ENCODE measurements at regions not wholly inside any gene's neighbourhood (a gene's known extent, or its start where the extent isn't known, plus 50 kb on each side); places are given as distances from the start of the nearest gene placed in this dataset.

GRCh38 chr5:165809914-165810313 is 2304.5 kb downstream of the MAT2B start:
- no peak for FAIRE-seq
- SMC1A ChIA-PET (ENCODE audit: uncharacterized antibody, unreplicated experiment) = no interaction called here
- Histone ChIP-seq H3K4me1 (ENCODE audit: control insufficient read depth, insufficient read depth, low read length) (no peaks in the 10 kb centered on the region), H4K20me1 (ENCODE audit: control insufficient read depth, insufficient read depth) (no peaks in the 10 kb centered on the region), H3K9me3 (replicated peaks; ENCODE audit: control insufficient read depth, insufficient read depth, low read length) (no peaks in the 10 kb centered on the region), H3K9ac (ENCODE audit: control insufficient read depth, insufficient read depth, low read length) (no peak overlapping the region), H3K36me3 (ENCODE audit: control insufficient read depth in 2 of 2, insufficient read depth in 2 of 2, low read length in 1 of 2) (no peaks in the 10 kb centered on the region), H3K79me2 (ENCODE audit: control insufficient read depth, insufficient read depth, low read length) (no peaks in the 10 kb centered on the region), H3K27ac (ENCODE audit: control insufficient read depth, insufficient read depth) (no peak overlapping the region), H3K4me3 (no peak overlapping the region), H3K27me3 (replicated peaks in 1 of 2; ENCODE audit: control insufficient read depth in 2 of 2, insufficient read depth in 2 of 2, low read length in 1 of 2) (no peaks in the 10 kb centered on the region), H2AFZ (ENCODE audit: control insufficient read depth, low read depth, low read length) (no peak overlapping the region), H3K4me2 (ENCODE audit: control insufficient read depth, insufficient read depth) (no peak overlapping the region)
- POLR2A ChIA-PET = no interaction called here
- 0% methylated on average over 3 of the region's 3 CpGs for WGBS (ENCODE audit: insufficient coverage, insufficient replicate concordance, low lambda C conversion rate, missing lambda C conversion rate)
- ATAC-seq = no peak
- CTCF ChIA-PET = interaction anchor here (1.0 kb wide), 2 partner anchors 11 to 16 kb away, joined by 3 read pairs; no protein-coding TSS in a partner anchor
- intact Hi-C loops (cut with micrococcal nuclease; ENCODE audit: unreplicated experiment) = no loop called here
- RAD21 ChIA-PET (ENCODE audit: unreplicated experiment) = no interaction called here
- no peak for TF ChIP-seq FOS (IDR thresholded peaks at IDR 0.05; ENCODE audit: borderline replicate concordance, extremely low read depth, insufficient read length)
- TF ChIP-seq IRF3 (IDR thresholded peaks at IDR 0.05) = no peak
- TF ChIP-seq ZNF24 (IDR thresholded peaks at IDR 0.05) = no peak
- no peak for TF ChIP-seq FOXK2 (IDR thresholded peaks at IDR 0.05)
- TF ChIP-seq SIN3A (IDR thresholded peaks at IDR 0.05; ENCODE audit: low read depth, low read length) = no peak
- no peak for TF ChIP-seq REST (IDR thresholded peaks at IDR 0.05; ENCODE audit: low read depth, low read length)
- TF ChIP-seq MTA2 (IDR thresholded peaks at IDR 0.05; ENCODE audit: low read depth) = no peak
- TF ChIP-seq ETV6 (conservative IDR thresholded peaks at IDR 0.05 in 1 of 2, IDR thresholded peaks at IDR 0.05 in 1 of 2; ENCODE audit: borderline replicate concordance in 1 of 2, low read depth in 1 of 2) = no peak
- TF ChIP-seq WRNIP1 (IDR thresholded peaks at IDR 0.05; ENCODE audit: borderline replicate concordance, low read depth, low read length) = no peak
- TF ChIP-seq RAD51 (IDR thresholded peaks at IDR 0.05) = no peak
- TF ChIP-seq CTCF (IDR thresholded peaks at IDR 0.05 in 2 of 3, conservative IDR thresholded peaks at IDR 0.05 in 1 of 3; ENCODE audit: control insufficient read depth in 2 of 3, extremely low read depth in 1 of 3, insufficient read depth in 1 of 3, low read depth in 3 of 3, low read length in 3 of 3) = no peak
- no peak for TF ChIP-seq RUNX3 (IDR thresholded peaks at IDR 0.05; ENCODE audit: low read length)
- BruUV-seq (replicated peaks) = no TSS peak
- in situ Hi-C loops (cut with MboI) = no loop called here
- no peak for DNase-seq (ENCODE audit: low read depth, low spot score)

Data from GM12878 (cell line).